Neural cell (in vitro differentiated cells): ENCODE measurements at regions not wholly inside any gene's neighbourhood (a gene's known extent, or its start where the extent isn't known, plus 50 kb on each side); places are given as distances from the start of the nearest gene placed in this dataset.
"Not testable (repeated sequence)": the region's sequence is repeated elsewhere in the genome, so short reads cannot be mapped to it uniquely, and the experiment has no call there.

Experiments used
- H2AFZ ChIP-seq: fragments of 200-600, 300-800 bp; sonication (generic), shearing (Covaris generic); 2 replicates; pipeline ENCODE4 v1.6.0; 2014; ENCODE audit warnings: low read depth, mild to moderate bottlenecking, antibody characterized with exemption, low read length, moderate library complexity
- H3F3A ChIP-seq: fragments of 200-600 bp; shearing (Covaris generic); 2 replicates; pipeline ENCODE4 v1.6.1; 2016; ENCODE audit warnings: mild to moderate bottlenecking, moderate library complexity, mixed read lengths, antibody characterized with exemption, low read length; ENCODE audit not compliant: insufficient read depth, poor library complexity, severe bottlenecking
- H3K27ac ChIP-seq: fragments of 200-600, 300-800 bp; sonication (generic), shearing (Covaris generic); 2 replicates; pipeline ENCODE4 v1.5.1; 2014; ENCODE audit warnings: mild to moderate bottlenecking, low read length, moderate library complexity
- H3K27me3 ChIP-seq: fragments of 300-800, 200-600 bp; sonication (generic), shearing (Covaris generic); 2 replicates; pipeline ENCODE4 v1.6.0; 2014; ENCODE audit warnings: mild to moderate bottlenecking, low read depth, low read length, moderate library complexity; ENCODE audit not compliant: insufficient read depth
- H3K36me3 ChIP-seq: fragments of 300-800, 200-600 bp; sonication (generic), shearing (Covaris generic); 2 replicates; pipeline ENCODE4 v1.5.1; 2014; ENCODE audit warnings: mild to moderate bottlenecking, antibody characterized with exemption, low read length, moderate library complexity; ENCODE audit not compliant: insufficient read depth
- H3K4me2 ChIP-seq: fragments of 300-800, 200-600 bp; sonication (generic), shearing (Covaris generic); 2 replicates; pipeline ENCODE4 v1.6.0; 2014; ENCODE audit warnings: mild to moderate bottlenecking, low read length
- H3K4me3 ChIP-seq: fragments of 300-800, 200-600 bp; sonication (generic), shearing (Covaris generic); 2 replicates; pipeline ENCODE4 v1.5.1; 2014; ENCODE audit warnings: mild to moderate bottlenecking, low read length, moderate library complexity
- H3K79me2 ChIP-seq: fragments of 200-600 bp; shearing (Covaris generic); replicated peaks from 2 replicates; pipeline ENCODE4 v1.6.0; 2014; ENCODE audit warnings: mild to moderate bottlenecking, low read length, moderate library complexity; ENCODE audit not compliant: insufficient read depth
- H3K9ac ChIP-seq: fragments of 300-800, 200-600 bp; sonication (generic), shearing (Covaris generic); 2 replicates; pipeline ENCODE4 v1.6.1; 2016; ENCODE audit warnings: mild to moderate bottlenecking, low read length, mixed read lengths
- H3K9me2 ChIP-seq: fragments of 200-600 bp; shearing (Covaris generic); 2 replicates; pipeline ENCODE4 v1.6.1; 2016; ENCODE audit warnings: mild to moderate bottlenecking, low read length, mixed read lengths; ENCODE audit not compliant: insufficient read depth
- H3K9me3 ChIP-seq: fragments of 200-600, 300-800 bp; sonication (generic), shearing (Covaris generic); 2 replicates; pipeline ENCODE4 v1.6.1; 2016; ENCODE audit warnings: mild to moderate bottlenecking, mixed run types, low read length, moderate library complexity, mixed read lengths
- H4K20me1 ChIP-seq: fragments of 200-600 bp; shearing (Covaris generic); 2 replicates; pipeline ENCODE4 v1.6.1; 2016; ENCODE audit warnings: mild to moderate bottlenecking, mixed run types; ENCODE audit not compliant: insufficient read depth
- CTCF ChIP-seq: fragments of 450-650 bp; IDR thresholded peaks from 2 replicates; pipeline ENCODE4 v1.5.1; 2014; ENCODE audit warnings: antibody characterized with exemption, mild to moderate bottlenecking, moderate library complexity; ENCODE audit not compliant: poor library complexity, severe bottlenecking
- EP300 ChIP-seq: fragments of 450-650 bp; conservative IDR thresholded peaks from 2 replicates; pipeline ENCODE4 v1.6.1; 2014; ENCODE audit warnings: antibody characterized with exemption, mild to moderate bottlenecking, moderate library complexity; ENCODE audit not compliant: poor library complexity, severe bottlenecking
- EZH2 ChIP-seq: fragments of 200-600, 300-800 bp; shearing (Covaris generic), sonication (generic); IDR thresholded peaks from 2 replicates; pipeline ENCODE4 v1.6.1; 2014; ENCODE audit warnings: antibody characterized with exemption, low read length, borderline replicate concordance, mild to moderate bottlenecking; ENCODE audit not compliant: insufficient read depth, poor library complexity, severe bottlenecking
- MXI1 ChIP-seq: fragments of 450-650 bp; conservative IDR thresholded peaks from 2 replicates; pipeline ENCODE4 v1.6.1; 2014; ENCODE audit warnings: antibody characterized with exemption, mild to moderate bottlenecking; ENCODE audit not compliant: poor library complexity, severe bottlenecking
- POLR2AphosphoS5 ChIP-seq: IDR thresholded peaks from 2 replicates; pipeline ENCODE4 v1.6.1; 2012
- RAD21 ChIP-seq: fragments of 450-650 bp; conservative IDR thresholded peaks from 2 replicates; pipeline ENCODE4 v1.6.1; 2014; ENCODE audit warnings: antibody characterized with exemption, mild to moderate bottlenecking, moderate library complexity
- REST ChIP-seq: IDR thresholded peaks from 2 replicates; pipeline ENCODE4 v1.6.1; 2012; ENCODE audit warnings: borderline replicate concordance
- SMC3 ChIP-seq: fragments of 450-650 bp; conservative IDR thresholded peaks from 2 replicates; pipeline ENCODE4 v1.6.1; 2014; ENCODE audit warnings: antibody characterized with exemption, mild to moderate bottlenecking, moderate library complexity; ENCODE audit not compliant: poor library complexity
- TAF1 ChIP-seq: IDR thresholded peaks from 2 replicates; pipeline ENCODE4 v1.6.1; 2012; ENCODE audit warnings: low read depth

- Histone ChIP-seq H3K9ac (no peak overlapping the region), H3K9me2 (no peaks in the 10 kb centered on the region), H3K27ac (no peak overlapping the region), H3K4me2 (no peak overlapping the region), H4K20me1 (no peaks in the 10 kb centered on the region), H3K79me2 (no peaks in the 10 kb centered on the region), H3F3A (no peaks in the 10 kb centered on the region), H3K9me3 (no peaks in the 10 kb centered on the region), H2AFZ (no peak overlapping the region), H3K4me3 (no peak overlapping the region), H3K36me3 (no peaks in the 10 kb centered on the region), H3K27me3 (no peaks in the 10 kb centered on the region)
- TF ChIP-seq EP300 (no peak), REST (no peak), EZH2 (no peak), SMC3 (no peak), POLR2AphosphoS5 (no peak), MXI1 (no peak), RAD21 (no peak), TAF1 (no peak), CTCF (no peak)
These were observed 541.8 kb upstream of the SLC10A2 start for GRCh38 chr13:103607995-103608394.

- Histone ChIP-seq H3K4me3 (no peak overlapping the region), H3K9me3 (no peaks in the 10 kb centered on the region), H2AFZ (no peak overlapping the region), H3K9me2 (no peaks in the 10 kb centered on the region), H3F3A (no peaks in the 10 kb centered on the region), H3K9ac (no peak overlapping the region), H4K20me1 (no peaks in the 10 kb centered on the region), H3K4me2 (no peak overlapping the region), H3K79me2 (no peaks in the 10 kb centered on the region), H3K36me3 (no peaks in the 10 kb centered on the region), H3K27ac (no peak overlapping the region), H3K27me3 (no peaks in the 10 kb centered on the region)
- TF ChIP-seq REST, result no peak
- TF ChIP-seq TAF1, result no peak
- no peak for TF ChIP-seq POLR2AphosphoS5
- no peak for TF ChIP-seq MXI1
- TF ChIP-seq CTCF, result no peak
- TF ChIP-seq RAD21, result no peak
- no peak for TF ChIP-seq EP300
- no peak for TF ChIP-seq EZH2
- TF ChIP-seq SMC3, result no peak
These were observed 539.5 kb upstream of the SLC10A2 start for GRCh38 chr13:103605546-103606326.

GRCh38 chr13:103599870-103600269, 533.7 kb upstream of the SLC10A2 start:
- H3K4me3 ChIP-seq, H3F3A ChIP-seq, H4K20me1 ChIP-seq, H3K9me2 ChIP-seq, H2AFZ ChIP-seq, H3K79me2 ChIP-seq, H3K9me3 ChIP-seq, H3K27me3 ChIP-seq, H3K4me2 ChIP-seq, H3K36me3 ChIP-seq, H3K9ac ChIP-seq, H3K27ac ChIP-seq: not testable (repeated sequence)
